SKM-1 (cell line): ENCODE measurements at regions not wholly inside any gene's neighbourhood (a gene's known extent, or its start where the extent isn't known, plus 50 kb on each side); places are given as distances from the start of the nearest gene placed in this dataset.
"Not testable (repeated sequence)": the region's sequence is repeated elsewhere in the genome, so short reads cannot be mapped to it uniquely, and the experiment has no call there.

Experiments
- DNase-seq: peaks from one replicate; lab custom pipeline; 2025; ENCODE audit not compliant: unreplicated experiment; lab: John Stamatoyannopoulos, UW

DNA sequence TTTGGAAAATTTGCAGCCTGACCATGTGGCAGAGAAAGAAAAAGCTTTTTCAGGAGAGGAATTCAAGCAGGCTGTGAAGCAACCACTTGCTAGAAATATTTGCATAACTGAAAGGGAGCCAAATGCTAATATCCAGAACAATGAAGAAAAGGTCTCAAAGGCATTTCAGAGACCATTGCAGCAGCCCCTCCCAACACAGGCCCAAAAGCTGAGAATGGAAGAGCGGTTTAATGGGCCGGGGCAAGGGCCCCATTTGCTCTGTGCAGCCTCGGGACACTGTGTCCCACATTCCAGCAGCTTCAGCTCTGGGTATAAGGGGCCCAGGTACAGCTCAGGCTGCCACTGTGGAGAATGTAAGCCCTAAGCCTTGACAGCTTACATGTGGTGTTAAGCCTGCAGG lies 918.1 kb upstream of the POT1 start:
- DNase-seq = no peak

DNA sequence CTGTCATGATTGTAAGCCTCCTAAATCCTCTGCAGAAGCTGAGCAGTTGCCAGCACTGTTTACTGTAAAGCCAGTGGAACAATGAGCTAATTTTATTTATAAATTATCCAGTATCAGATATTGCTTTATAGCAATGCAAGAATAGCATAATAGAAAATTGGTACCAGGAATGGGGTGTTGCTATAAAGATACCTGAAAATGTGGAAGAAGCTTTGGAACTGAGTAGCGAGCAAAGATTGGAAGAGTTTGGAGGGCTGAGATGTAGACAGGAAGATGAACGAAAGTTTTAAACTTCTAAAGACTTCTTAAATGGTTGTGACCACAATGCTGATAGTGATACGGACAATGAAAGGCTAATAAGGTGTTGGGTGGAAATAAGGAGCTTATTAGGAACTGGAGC lies 917.4 kb upstream of the POT1 start:
- DNase-seq = no peak

DNA sequence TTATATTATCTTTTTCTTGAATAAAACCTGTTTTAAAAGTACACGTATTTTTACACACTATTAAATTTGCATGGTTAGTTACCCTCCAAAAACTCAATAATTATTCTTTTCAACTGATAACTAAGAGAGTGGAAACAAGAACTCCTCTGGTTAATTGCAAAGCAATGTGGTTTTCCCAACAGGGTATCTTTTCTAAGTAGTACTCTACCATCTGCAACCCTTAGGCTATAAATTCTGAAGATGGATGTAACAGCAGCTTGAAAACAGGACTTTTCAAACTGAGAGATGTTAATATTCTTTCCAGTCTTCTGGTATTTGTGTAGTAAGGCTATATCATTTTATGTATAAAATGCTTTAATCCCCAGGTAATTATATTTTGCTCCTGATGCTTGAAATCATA lies 916.1 kb upstream of the POT1 start:
- no peak for DNase-seq

DNA sequence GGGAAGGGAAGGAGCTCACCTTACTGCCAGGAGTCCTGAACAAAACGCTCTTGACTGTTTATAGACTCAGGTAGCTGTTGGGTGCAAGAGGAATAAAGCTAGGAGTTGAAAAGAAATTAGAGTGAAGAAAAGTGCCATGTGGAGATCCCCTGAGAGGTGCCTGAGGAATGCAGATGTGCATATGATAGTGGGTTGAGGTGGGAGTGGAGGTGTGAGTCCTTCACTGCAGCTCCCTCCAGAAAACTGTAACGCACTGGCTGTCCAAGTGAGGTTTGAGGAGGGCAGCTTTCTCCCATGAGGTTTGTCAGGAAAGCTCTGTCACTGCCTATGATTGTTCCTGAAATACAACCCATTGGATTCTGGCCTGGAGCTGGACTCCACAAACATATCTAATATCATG lies 904.8 kb upstream of the POT1 start:
- DNase-seq = no peak

DNA sequence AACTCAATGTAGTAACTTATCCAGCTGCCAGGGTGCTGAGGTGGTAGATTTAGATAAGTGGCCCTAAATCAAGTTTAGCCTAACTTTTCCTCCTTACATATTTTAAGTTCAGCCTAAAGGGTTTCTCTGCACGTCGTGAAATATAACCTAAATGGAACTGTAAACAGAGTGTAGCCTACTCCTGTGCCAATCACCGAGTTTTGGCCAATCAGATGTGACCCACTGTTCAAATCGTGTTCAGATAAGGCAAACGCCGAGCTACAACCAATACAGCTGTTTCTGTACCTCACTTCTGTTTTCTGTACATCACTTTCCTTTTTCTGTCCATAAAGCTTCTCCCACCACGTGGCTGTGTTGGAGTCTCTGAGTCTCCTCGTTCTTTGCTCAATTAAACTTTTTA lies 904.2 kb upstream of the POT1 start:
- DNase-seq = no peak

DNA sequence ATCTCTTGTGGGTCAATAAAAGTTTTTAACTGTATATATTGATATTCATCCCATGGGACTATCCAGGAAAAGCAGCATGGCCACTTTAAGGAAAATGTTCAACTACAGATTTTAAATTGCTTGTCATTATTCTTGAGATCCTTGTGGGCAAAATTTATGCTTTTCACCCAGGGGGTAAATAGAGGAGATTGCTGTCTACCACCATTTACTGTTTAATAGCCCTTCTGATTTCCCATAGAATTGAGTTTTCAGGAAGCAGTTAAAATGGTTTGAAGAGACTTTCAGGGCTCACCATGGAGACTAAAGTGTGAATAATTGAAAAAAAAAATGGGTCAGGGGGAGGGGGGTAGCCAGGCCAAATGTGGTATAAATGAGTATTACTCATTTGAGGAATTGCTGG lies 901.1 kb upstream of the POT1 start:
- no peak for DNase-seq

DNA sequence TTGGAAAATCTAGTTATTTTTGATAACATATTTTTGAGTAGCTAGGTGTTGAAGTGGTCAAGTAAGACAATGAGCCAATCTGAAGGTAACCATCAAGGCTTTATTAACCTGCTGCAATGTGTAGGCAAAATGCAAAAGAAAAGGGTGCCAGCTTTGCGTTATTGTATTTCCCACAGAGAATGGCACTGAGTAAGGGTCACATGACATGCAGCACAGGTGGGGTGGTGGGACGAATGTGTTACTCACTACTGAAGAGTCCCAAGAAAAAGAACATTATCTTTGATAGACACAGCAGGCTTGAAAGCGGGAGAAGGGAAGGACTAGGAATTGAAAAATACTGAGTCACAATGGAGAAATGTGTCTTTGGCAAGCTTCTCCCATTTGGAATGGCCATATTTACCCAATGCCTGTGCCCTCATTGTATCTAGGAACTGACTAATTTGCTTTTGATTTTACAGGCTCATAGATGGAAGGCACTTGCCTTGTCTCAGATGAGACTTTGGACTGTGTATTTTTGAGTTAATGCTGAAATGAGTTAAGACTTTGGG lies 898.6 kb upstream of the POT1 start:
- no peak for DNase-seq

DNA sequence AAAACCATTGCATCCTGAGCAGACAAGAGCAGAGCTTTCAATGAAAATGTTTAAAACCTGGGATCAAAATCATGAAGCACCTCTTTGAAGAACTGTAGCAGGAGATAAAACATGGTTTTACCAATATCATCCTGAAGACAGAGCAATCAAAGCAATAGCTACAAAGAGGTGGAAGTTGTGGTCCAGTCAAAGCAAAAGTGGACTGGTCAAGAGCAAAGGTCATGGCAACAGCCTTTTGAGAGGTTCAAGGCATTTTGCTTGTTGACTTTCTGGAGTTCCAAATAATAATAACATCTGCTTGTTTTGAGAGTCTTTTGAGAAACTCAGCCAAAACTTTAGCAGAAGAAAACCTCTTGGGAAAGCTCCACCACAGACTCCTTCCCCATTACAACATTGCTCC lies 893.9 kb upstream of the POT1 start:
- no peak for DNase-seq

DNA sequence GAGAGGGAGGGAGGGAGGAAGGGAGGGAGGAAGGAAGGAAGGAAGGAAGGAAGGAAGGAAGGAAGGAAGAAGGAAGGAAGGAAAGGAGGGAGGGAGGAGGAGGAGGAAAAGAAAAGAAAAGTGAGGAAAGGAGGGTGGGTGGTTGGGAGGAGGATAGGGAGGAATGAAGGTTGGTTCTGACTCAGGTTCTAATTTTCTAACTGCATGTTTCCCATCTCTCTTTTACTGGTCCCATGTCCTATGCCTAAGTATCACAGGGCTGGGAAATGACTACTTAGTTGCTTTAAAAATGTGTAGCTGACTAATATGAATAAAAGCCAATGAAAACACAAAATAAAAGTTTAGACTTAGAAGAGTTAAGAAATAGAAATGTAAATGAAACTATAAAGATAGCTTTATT lies 890.9 kb upstream of the POT1 start:
- DNase-seq = no peak

DNA sequence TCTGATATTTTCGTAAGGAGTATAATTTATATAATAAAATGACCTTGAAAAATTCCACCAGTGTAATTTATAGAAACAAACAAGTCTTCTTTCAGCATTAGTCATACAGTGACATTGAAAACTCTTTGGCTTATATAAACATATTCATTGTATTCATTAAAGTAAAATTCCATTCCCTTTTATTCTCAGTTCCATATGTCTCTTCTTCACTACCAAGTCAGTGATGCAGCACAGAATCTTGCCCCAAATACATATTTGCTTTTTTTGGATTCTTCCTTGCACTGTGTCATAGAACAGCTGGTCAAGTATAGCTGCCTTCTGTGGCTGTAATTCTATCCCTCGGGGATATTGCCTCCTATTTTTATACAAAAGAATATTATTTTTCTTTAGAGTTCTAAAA lies 884.5 kb upstream of the POT1 start:
- no peak for DNase-seq

DNA sequence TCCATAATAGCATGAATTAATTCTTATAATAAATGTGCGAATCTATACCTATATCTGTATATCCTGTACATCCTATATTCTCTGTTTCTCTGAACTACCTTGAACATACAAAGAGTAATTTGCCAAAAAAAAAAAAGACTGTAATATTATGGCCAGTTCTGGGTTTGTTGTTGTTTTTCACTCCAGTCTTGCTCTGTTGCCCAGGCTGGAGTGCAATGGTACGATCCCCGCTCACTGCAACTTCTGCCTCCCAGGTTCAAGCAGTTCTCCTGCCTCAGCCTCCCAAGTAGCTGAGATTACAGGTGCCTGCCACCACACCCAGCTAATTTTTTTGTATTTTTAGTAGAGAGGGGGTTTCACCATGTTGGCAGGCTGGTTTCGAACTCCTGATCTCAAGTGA lies 876.9 kb upstream of the POT1 start:
- not testable (repeated sequence) for DNase-seq

DNA sequence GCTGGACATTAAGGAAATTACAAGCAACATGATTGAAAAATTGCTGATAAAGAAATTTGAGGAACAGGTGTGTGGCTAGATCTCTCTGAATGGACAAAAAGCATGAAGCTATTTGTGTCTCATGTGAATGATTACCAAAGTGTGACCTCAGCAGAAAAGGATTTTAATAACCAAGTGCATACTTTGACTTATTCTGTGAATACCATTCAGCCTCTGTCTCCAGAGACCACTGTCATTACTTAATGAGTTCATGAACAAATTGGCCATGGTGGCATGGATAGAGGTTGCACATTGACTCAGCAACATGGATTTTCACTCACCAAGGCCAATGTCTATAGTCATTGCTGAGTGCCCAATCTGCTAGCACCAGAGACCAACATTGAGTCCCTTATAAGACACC lies 874.6 kb upstream of the POT1 start:
- no peak for DNase-seq

DNA sequence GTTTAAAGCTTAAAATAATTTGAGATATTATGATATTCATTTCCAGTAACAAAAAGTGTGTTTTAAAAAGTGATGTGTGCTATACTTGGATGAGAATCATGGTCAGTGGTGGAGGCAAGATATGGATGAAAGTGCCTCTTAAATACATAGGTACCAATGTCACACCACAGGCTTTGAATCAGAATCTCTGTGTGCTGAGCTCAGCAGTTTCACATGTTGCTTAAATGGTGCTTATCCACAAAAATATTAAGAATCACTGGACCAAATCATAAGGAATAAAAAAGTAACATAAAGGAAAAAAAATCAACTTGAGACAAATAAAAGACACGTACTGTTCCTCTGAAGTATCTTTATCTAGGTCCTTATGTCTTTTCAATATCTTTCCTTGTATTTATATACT lies 850.5 kb upstream of the POT1 start:
- no peak for DNase-seq

DNA sequence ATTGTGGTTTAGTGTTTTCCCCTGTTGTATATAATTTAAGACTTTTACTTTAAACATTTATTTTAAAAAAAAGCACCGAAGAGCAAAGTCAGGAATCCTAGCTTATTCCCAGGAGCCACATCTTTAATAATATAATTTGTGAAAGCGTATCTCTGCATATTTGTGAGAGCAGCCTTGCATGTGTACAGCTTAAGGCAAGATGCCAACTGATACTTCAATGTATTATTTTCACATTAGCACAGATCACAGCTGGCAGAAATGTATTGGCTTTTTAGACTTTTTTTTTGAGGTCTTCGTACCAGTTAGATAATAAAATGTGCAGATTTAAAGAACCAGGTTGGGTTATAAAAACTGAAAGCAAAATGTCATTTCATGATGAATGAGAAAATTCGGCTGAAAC lies 845.7 kb upstream of the POT1 start:
- DNase-seq = no peak

DNA sequence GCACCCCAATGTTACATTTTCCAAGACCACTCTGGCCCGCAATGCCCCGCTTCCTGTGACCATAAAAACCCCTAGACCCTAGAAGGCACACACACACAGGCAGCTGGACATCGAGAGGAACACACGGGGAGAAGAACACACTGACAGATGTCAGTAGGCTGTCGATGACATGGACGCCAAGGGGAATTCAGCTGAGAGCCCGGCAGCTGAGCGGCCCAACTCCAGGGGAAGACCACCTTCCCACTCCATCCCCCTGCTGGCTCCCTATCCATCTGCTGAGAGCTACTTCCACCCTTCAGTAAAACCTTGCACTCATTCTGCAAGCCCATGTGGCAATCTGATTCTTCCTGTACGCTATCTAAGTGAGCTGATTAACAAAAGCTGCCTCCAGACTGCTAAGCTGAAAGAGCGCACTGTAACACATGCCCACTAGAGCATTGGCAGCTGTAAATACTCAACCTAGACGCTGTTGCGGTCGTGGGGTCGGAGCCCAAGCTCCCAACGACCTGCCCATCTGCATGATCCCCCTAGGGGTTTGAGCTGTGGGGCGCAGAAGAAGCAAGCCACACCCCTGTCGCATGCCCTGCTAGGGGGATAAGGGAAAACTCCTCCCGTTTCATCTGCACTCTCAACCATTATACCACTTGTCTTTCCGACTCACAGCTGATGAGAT lies 843.6 kb upstream of the POT1 start:
- DNase-seq = no peak

DNA sequence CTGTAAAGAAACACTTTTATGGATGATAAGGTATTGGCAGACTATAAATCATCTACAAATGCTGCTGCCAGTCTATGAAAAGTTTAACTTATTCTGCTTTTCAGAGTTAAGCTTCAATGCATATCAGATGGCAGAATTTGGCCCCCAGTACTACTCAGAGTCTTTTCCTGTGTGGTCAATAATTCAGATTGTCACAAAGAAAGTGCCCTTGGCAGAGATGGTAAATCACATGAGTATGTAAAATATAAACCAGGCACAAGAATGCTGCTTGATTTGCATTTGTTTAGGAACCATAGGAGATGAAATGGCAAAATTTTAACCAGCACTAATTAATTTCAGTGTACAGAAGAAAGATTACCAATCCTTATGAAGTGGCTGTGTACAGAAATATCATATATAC lies 818.3 kb upstream of the POT1 start:
- no peak for DNase-seq

DNA sequence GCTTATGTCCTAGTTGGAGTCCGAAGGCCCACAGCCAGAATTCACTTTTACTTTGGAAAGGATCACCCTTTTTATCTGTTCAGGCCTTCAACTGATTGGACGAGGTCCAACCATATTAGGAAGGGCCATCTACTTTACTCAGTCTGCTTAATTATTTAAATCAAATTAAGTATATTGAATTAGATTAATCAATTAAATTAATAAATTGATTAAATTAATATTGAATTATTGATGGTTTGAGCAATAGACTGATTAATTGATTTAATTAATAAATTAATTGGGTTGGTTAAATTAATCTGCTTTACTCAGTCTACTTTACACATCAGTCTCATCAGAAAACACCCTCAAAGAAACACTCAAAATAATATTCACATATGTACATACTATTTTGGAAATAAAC lies 816.9 kb upstream of the POT1 start:
- DNase-seq = no peak

DNA sequence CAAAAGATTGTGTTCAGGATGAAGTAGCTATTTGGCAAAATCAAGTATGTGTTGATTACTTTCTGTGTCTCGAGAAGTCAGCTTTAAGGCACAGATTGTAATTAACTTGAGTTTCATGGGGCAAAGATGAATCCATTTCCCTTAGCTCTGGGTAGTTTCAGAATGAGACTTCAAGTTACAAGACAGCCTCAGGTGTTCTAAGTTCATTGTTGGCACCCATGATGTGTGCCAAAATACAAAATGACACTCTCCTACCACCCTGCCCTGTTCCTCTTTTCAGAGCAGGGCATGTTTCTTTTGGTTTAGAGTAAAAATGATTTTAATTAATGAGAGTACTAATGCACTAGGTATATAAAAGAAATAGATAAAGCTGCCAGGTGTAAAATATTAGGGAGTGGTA lies 797.6 kb upstream of the POT1 start:
- no peak for DNase-seq

DNA sequence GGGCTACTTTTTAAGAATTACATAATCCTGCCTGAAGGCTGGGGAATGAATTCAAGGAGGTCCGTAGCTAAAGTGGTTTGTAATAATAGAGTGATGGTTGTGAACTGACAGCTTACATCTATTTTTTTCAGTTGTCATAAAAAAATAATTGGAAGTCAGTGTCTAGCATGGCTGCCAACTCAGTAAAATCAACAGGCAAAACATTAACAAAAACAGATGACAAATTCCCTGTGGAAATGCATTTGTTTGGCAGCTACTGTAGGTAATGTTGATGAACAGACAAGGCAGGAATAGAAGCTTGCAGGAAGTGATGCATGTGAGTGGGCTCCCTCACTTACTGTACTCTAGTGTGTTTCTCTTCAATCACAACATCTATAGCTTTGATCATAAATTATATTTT lies 766.0 kb upstream of the POT1 start:
- no peak for DNase-seq

DNA sequence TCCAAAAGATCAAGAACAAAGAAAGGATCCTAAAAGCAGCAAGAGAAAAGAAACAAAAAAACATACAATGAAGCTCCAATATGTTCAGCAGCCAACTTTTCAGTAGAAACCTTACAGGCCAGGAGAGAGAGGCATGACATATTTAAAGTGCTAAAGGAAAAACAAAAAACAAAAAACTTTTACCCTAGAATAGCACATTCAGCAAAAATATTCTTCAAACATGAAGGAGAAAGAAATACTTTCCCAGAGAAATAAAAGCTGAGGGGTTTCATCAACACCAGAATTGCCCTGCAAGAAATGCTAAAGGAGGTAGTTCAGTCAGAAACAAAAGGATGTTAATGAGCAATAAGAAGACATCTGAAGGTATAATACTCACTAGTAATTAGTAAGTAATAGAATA lies 753.5 kb upstream of the POT1 start:
- no peak for DNase-seq

DNA sequence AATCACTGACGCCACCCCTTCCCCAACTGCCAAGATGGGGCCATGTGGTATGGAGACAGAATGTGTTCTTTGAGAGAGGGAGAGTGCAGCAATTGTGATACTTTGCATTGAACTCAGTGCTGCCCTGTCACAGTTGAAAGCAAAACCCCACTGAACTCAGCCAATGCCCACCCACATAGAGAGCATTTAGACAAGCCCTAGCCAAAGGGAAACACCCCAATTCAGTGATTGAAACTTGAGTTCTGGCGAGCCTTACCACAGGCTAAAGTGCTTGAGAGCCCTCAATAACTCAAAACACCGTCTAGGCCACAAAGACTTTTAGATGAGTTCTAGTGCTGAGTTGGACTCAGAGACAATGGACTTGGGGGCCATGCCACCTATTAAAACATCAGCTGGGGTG lies 751.9 kb upstream of the POT1 start:
- DNase-seq = no peak

DNA sequence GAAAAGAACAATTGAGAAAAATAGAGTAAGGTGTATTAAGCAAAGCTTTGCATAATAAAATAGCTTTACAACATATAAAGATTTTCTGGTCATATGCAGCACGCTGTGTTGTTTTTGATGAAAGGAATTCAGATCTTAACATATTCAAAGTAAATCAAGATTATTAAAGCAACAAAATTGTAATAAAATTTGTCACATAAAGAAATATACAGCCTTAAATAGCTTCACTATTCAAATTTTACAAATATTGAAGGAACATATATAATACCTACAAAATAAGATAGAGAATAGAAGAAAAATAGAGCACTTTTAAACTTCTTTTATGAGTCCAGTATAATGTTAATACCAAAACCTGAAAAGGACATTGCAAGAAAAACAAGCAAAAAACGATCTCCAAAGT lies 749.1 kb upstream of the POT1 start:
- DNase-seq = no peak

DNA sequence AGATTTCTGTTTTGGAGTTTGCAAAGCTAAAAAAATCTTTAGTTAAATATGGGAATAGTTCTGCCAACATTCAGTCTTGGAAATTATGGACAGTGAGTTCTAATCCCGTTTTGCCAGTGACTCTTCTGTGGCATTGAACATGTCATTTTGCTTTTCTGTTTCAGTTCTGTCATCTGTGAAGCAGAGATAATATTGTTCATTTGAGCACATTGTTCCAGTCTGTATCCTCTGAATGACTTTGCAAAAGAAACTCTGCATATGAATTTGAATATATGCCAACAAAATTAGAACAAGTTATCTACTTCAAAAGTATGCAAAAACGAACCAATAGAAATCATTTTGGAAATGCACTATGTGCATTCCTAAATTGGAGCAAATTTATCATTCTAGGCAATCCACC lies 746.0 kb upstream of the POT1 start:
- DNase-seq = no peak

DNA sequence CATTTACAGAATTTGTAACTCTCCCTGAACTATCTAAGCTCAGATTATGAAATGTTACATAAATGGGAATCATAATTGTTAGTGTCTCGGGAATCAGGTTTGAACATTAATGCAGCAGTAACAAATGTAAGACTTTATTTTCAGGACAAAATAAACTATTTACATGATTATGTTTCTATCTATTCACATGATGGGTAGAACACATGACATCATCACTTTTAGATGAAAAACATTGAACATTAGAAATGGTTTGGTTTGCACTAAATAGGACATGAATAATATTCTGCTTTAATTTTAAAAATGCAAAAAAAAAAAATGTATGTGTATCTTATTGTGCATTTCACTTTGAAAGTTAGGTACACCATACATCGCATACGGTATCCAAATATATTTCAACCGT lies 745.5 kb upstream of the POT1 start:
- DNase-seq = no peak
